ENCODE measurements at regions not wholly inside any gene's neighbourhood (a gene's known extent, or its start where the extent isn't known, plus 50 kb on each side); places are given as distances from the start of the nearest gene placed in this dataset.

- TF ChIP-seq CTCF (IDR thresholded peaks at IDR 0.05; ENCODE audit: low read depth, low read length, poor library complexity, severe bottlenecking): no peak
- no peak for TF ChIP-seq EZH2phosphoT487 (IDR thresholded peaks at IDR 0.05; ENCODE audit: borderline replicate concordance, low read length)
These were observed 493.2 kb upstream of the AUTS2 start for GRCh38 chr7:69105092-69105491.

All from DOHH2 (cell line).